LNCAP (cell line): ENCODE measurements at regions not wholly inside any gene's neighbourhood (a gene's known extent, or its start where the extent isn't known, plus 50 kb on each side); places are given as distances from the start of the nearest gene placed in this dataset.

Source experiments
- CTCF ChIP-seq: fragments of 450-650 bp; IDR thresholded peaks from 2 replicates; pipeline ENCODE4 v1.5.1; 2017; ENCODE audit warnings: mild to moderate bottlenecking

DNA sequence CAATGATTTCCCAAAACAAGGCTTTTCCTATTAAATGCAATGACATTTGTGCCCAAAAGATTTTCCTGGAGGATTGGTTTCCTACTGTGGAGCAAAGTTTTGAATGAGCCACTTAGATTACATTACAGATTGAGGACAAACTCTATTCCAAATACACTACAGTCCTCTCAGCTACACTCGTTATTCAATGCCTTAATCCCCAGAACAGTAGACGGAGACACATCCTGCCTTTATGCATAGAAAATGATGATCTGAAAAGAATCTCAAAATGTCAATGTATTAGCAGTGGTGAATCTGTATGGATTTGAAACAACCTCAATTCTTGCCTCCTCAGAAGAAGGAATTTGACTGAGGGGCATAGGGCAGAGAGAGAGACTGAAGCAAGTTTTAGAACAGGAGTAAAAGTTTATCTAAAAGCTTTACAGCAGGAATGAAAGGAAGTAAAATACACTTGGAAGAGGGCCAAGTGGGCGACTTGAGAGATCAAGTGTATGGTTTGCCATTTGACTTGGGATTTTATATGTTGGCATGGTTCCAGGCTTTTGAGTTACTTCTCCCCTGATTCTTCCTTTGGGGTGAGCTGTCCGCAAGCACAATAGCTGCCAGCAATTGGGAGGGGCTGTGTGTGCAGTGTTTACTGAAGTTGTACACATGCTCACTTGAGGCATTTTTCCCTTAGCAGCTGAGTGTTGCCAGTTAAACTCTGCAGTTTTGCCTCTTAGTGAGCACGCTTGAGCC, 891.9 kb upstream of the MBL2 start:
- TF ChIP-seq CTCF, result no peak

GRCh38 chr10:53650794-53651193, 878.2 kb upstream of the MBL2 start:
- TF ChIP-seq CTCF, result no peak

- no peak for TF ChIP-seq CTCF
Measured at GRCh38 chr10:53646525-53646924, 873.9 kb upstream of the MBL2 start.

DNA sequence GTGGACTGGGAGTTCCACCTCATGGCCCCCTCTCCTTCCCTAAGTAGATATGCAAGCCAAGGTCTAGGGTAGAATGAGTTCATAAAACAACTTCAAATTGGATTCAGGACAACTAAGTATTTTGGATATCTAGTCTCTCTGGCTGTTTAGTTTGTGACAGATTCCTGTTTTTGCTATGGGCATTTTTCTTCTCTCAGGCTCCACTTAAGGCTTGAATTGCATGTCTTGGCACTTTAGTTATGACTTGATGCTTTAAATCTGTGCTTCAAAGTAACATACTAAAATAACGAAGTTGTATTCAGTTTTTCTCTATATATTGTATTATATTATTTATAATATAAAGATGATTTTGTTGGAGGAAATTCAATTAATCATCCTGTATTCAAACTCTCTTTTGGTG, 873.4 kb upstream of the MBL2 start:
- TF ChIP-seq CTCF, result no peak

DNA sequence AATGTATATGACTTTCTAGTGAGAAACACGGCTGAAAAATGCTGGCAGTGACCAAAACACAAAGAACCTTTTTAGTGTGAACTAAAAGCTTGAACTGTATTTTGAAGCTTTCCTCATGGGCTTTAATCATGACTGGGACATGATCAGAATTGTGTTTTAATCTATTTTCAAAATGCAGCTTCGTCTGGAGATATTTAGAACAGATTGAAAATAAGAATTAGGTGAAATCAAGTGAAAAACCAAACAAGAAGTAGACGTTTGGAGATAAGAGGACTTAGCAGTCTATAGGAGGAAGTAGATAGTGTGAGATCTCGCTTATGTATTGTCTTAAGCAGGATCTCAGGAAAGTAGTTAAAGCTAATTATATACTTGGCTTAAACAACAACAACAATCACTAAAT, 865.4 kb upstream of the MBL2 start:
- TF ChIP-seq CTCF, result no peak

- TF ChIP-seq CTCF, result no peak
Measured at GRCh38 chr10:53624722-53625121, 852.1 kb upstream of the MBL2 start.

DNA sequence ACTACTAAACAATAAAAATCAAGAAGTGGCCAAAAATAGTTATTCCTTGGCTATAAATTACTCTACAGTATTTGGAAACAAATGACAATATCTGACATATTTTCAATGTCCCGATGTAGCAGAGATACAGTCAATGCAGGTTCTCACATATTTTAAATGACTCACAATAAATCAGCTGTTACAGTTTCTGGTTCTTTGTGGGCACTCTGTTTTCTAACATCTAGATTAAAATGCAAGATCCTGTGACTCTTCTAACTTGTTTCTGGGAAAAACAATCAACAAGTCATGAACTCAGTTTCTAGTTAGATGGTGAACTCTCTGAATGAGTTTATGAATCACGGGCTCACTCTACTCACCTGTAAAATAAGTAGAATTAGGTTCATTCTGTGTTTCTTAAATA, 849.6 kb upstream of the MBL2 start:
- no peak for TF ChIP-seq CTCF

DNA sequence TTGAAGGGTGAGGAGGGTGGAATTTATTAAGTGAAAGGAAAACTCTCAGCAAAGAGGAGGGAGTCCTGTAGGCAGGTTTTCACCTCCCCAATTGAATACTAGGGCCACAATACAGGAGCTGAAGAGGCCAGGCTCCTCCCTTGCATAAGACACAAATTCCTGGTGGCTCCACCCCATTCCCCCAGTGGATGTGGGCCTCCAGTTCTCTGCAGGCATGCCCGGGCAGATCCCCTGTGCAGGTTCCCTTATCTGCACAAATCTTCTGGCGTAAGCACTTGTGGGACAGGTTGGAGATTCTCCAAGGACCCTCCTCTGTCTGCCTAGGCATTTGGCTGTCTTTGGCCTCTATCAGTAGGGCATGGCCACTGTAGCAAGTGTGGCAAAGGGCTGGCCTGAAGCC, 847.1 kb upstream of the MBL2 start:
- no peak for TF ChIP-seq CTCF
